WTC11 (cell line): ENCODE measurements at regions not wholly inside any gene's neighbourhood (a gene's known extent, or its start where the extent isn't known, plus 50 kb on each side); places are given as distances from the start of the nearest gene placed in this dataset.

Experiments
- ATAC-seq: fragments of 200-7000 bp; cut with Tn5 transposase; 2 replicates; pipeline ENCODE4 v1.10.0; 2021; ENCODE audit warnings: mild to moderate bottlenecking, moderate library complexity
- CTCF ChIA-PET: fragments of 300-600 bp; sonication (Branson Sonifier 250); formaldehyde crosslinking; loops from one replicate; lab custom pipeline; 2021; ENCODE audit warnings: antibody characterized with exemption; lab: Charles Lee
- POLR2A ChIA-PET: fragments of 350-600 bp; sonication (Branson Sonifier 250); formaldehyde crosslinking; loops from one replicate; lab custom pipeline; 2021; ENCODE audit warnings: antibody characterized with exemption; lab: Charles Lee
- DNase-seq: peaks from one replicate; pipeline ENCODE4 v3.0.0; 2021; ENCODE audit warnings: low spot score
- H3K27ac Mint-ChIP-seq: 2 replicates; pipeline ENCODE4 v1.8.0; 2021; ENCODE audit warnings: mixed read lengths
- H3K27me3 Mint-ChIP-seq: 2 replicates; pipeline ENCODE4 v1.8.0; 2021; ENCODE audit warnings: low read depth, mild to moderate bottlenecking, moderate library complexity, mixed read lengths
- H3K36me3 Mint-ChIP-seq: 2 replicates; pipeline ENCODE4 v1.8.0; 2021; ENCODE audit warnings: mixed read lengths
- H3K4me1 Mint-ChIP-seq: 2 replicates; pipeline ENCODE4 v1.8.0; 2022; ENCODE audit warnings: mixed read lengths
- H3K4me3 Mint-ChIP-seq: 2 replicates; pipeline ENCODE4 v1.8.0; 2021; ENCODE audit warnings: mild to moderate bottlenecking, moderate library complexity, mixed read lengths
- H3K9me3 Mint-ChIP-seq: 2 replicates; pipeline ENCODE4 v1.8.0; 2021; ENCODE audit warnings: mixed read lengths
- AFF4 ChIP-seq: sonication (generic); formaldehyde crosslinking; IDR thresholded peaks from 2 replicates; pipeline ENCODE4 v1.8.1; 2023; ENCODE audit warnings: mild to moderate bottlenecking, missing genetic modification reagents, borderline replicate concordance
- ARID4B ChIP-seq: sonication (generic); formaldehyde crosslinking; IDR thresholded peaks from 2 replicates; pipeline ENCODE4 v1.8.0; 2023; ENCODE audit warnings: missing genetic modification reagents, mild to moderate bottlenecking, borderline replicate concordance
- ATF1 ChIP-seq: sonication (generic); formaldehyde crosslinking; IDR thresholded peaks from 2 replicates; pipeline ENCODE4 v1.8.1; 2023; ENCODE audit warnings: mild to moderate bottlenecking, moderate library complexity, missing genetic modification reagents
- E2F1 ChIP-seq: sonication (generic); formaldehyde crosslinking; IDR thresholded peaks from 2 replicates; pipeline ENCODE4 v1.8.0; 2022; ENCODE audit warnings: mild to moderate bottlenecking, missing genetic modification reagents
- E2F5 ChIP-seq: sonication (generic); formaldehyde crosslinking; IDR thresholded peaks from 2 replicates; pipeline ENCODE4 v1.8.1; 2022; ENCODE audit warnings: mild to moderate bottlenecking, moderate library complexity, missing genetic modification reagents
- FOXP1 ChIP-seq: sonication (generic); formaldehyde crosslinking; IDR thresholded peaks from 2 replicates; pipeline ENCODE4 v1.8.0; 2022; ENCODE audit warnings: missing genetic modification reagents, mild to moderate bottlenecking, moderate library complexity, borderline replicate concordance
- MYBL2 ChIP-seq: sonication (generic); formaldehyde crosslinking; IDR thresholded peaks from 2 replicates; pipeline ENCODE4 v1.8.1; 2023; ENCODE audit warnings: mild to moderate bottlenecking, moderate library complexity, missing genetic modification reagents
- OVOL2 ChIP-seq: fragments of 250-450 bp; sonication (Bioruptor Pico); IDR thresholded peaks from 2 replicates; pipeline ENCODE4 v1.9.0; 2021; ENCODE audit warnings: mild to moderate bottlenecking, borderline replicate concordance
- PRRX2 ChIP-seq: fragments of 250-450 bp; sonication (Bioruptor Pico); IDR thresholded peaks from 2 replicates; pipeline ENCODE4 v1.8.0; 2021; ENCODE audit warnings: mild to moderate bottlenecking
- RELA ChIP-seq: sonication (generic); formaldehyde crosslinking; IDR thresholded peaks from 2 replicates; pipeline ENCODE4 v1.8.1; 2022; ENCODE audit warnings: missing genetic modification reagents, mild to moderate bottlenecking, borderline replicate concordance
- TCF7 ChIP-seq: sonication (generic); formaldehyde crosslinking; IDR thresholded peaks from 2 replicates; pipeline ENCODE4 v1.8.0; 2022; ENCODE audit warnings: mild to moderate bottlenecking, low read depth, missing genetic modification reagents, moderate library complexity
- ZNF138 ChIP-seq: sonication (generic); formaldehyde crosslinking; conservative IDR thresholded peaks from 2 replicates; pipeline ENCODE4 v1.8.1; 2022; ENCODE audit warnings: mild to moderate bottlenecking, moderate library complexity, missing genetic modification reagents
- ZNF317 ChIP-seq: sonication (generic); formaldehyde crosslinking; IDR thresholded peaks from 2 replicates; pipeline ENCODE4 v1.8.1; 2023; ENCODE audit warnings: low read depth, mild to moderate bottlenecking, moderate library complexity, missing genetic modification reagents, borderline replicate concordance
- ZNF423 ChIP-seq: fragments of 250-450 bp; sonication (Bioruptor Pico); IDR thresholded peaks from 2 replicates; pipeline ENCODE4 v2.1.2; 2022; ENCODE audit warnings: mild to moderate bottlenecking, moderate library complexity
- ZNF671 ChIP-seq: fragments of 250-450 bp; sonication (Bioruptor Pico); IDR thresholded peaks from 2 replicates; pipeline ENCODE4 v1.8.0; 2021; ENCODE audit warnings: mild to moderate bottlenecking
- TF ChIP-seq, protein P1 (sequence below): sonication (generic); formaldehyde crosslinking; IDR thresholded peaks from 2 replicates; pipeline ENCODE4 v1.8.1; 2022; ENCODE audit warnings: low read depth, mild to moderate bottlenecking, moderate library complexity, missing genetic modification reagents, borderline replicate concordance
- TF ChIP-seq, protein P2 (sequence below): sonication (generic); formaldehyde crosslinking; IDR thresholded peaks from 2 replicates; pipeline ENCODE4 v1.8.1; 2023; ENCODE audit warnings: mild to moderate bottlenecking, missing genetic modification reagents
- TF ChIP-seq, protein P3 (sequence below): fragments of 250-450 bp; sonication (Bioruptor Pico); IDR thresholded peaks from 2 replicates; pipeline ENCODE4 v1.9.0; 2021; ENCODE audit warnings: mild to moderate bottlenecking, borderline replicate concordance

DNA sequence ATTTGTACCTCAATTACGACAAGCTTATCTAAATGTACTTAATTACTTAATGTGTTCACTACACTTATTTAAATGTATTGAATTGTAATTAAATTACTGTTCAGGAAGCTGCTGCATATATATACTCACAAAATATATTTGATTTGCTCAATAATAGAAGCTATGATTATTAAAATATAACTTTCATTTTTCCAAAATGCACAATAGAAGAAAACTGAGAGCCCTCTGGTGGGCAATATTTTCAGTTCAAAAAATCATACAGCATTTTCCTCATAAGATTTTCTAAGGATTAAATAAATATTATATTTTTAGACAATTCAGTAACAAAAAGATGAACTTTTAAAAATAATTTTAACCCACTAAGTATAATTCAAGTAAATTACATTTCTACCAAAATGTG lies 217.3 kb downstream of the DKK2 start (continued):
- TF ChIP-seq ZNF138 (CRISPR knock-in tag) (no peak), E2F5 (CRISPR knock-in tag) (no peak), E2F1 (CRISPR knock-in tag) (no peak), MYBL2 (no peak)

- H3K4me3 Mint-ChIP-seq = no peak overlapping the region
- peaks cover 9% of the 10 kb centered on the region for H3K9me3 Mint-ChIP-seq
- DNase-seq (no peak), ATAC-seq (peak; percentile 30; the same call in 1 of the 2 replicates)
- ChIA-PET POLR2A (interaction anchor here (0.5 kb wide), 1 partner anchor 579 kb away, joined by 3 read pairs; no protein-coding TSS in a partner anchor), CTCF (interaction anchor here (0.7 kb wide), 1 partner anchor 82 kb away, joined by 3 read pairs; no protein-coding TSS in a partner anchor)
- no peaks in the 10 kb centered on the region for H3K27me3 Mint-ChIP-seq
- no peaks in the 10 kb centered on the region for H3K36me3 Mint-ChIP-seq
- no peaks in the 10 kb centered on the region for H3K4me1 Mint-ChIP-seq
- H3K27ac Mint-ChIP-seq = no peak overlapping the region
- TF ChIP-seq AFF4 (CRISPR knock-in tag) (no peak), TCF7 (CRISPR knock-in tag) (no peak), ZNF423 (CRISPR knock-in tag) (no peak), RELA (CRISPR knock-in tag) (no peak), FOXP1 (CRISPR knock-in tag) (no peak), ZNF317 (CRISPR knock-in tag) (no peak), ARID4B (CRISPR knock-in tag) (no peak), ZNF671 (CRISPR knock-in tag) (no peak), OVOL2 (CRISPR knock-in tag) (no peak), PRRX2 (no peak), ATF1 (no peak)
- TF ChIP-seq, protein P1, sequence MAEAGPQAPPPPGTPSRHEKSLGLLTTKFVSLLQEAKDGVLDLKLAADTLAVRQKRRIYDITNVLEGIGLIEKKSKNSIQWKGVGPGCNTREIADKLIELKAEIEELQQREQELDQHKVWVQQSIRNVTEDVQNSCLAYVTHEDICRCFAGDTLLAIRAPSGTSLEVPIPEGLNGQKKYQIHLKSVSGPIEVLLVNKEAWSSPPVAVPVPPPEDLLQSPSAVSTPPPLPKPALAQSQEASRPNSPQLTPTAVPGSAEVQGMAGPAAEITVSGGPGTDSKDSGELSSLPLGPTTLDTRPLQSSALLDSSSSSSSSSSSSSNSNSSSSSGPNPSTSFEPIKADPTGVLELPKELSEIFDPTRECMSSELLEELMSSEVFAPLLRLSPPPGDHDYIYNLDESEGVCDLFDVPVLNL = no peak
- TF ChIP-seq, protein P2, sequence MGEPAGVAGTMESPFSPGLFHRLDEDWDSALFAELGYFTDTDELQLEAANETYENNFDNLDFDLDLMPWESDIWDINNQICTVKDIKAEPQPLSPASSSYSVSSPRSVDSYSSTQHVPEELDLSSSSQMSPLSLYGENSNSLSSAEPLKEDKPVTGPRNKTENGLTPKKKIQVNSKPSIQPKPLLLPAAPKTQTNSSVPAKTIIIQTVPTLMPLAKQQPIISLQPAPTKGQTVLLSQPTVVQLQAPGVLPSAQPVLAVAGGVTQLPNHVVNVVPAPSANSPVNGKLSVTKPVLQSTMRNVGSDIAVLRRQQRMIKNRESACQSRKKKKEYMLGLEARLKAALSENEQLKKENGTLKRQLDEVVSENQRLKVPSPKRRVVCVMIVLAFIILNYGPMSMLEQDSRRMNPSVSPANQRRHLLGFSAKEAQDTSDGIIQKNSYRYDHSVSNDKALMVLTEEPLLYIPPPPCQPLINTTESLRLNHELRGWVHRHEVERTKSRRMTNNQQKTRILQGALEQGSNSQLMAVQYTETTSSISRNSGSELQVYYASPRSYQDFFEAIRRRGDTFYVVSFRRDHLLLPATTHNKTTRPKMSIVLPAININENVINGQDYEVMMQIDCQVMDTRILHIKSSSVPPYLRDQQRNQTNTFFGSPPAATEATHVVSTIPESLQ (CRISPR knock-in tag) = no peak
- TF ChIP-seq, protein P3, sequence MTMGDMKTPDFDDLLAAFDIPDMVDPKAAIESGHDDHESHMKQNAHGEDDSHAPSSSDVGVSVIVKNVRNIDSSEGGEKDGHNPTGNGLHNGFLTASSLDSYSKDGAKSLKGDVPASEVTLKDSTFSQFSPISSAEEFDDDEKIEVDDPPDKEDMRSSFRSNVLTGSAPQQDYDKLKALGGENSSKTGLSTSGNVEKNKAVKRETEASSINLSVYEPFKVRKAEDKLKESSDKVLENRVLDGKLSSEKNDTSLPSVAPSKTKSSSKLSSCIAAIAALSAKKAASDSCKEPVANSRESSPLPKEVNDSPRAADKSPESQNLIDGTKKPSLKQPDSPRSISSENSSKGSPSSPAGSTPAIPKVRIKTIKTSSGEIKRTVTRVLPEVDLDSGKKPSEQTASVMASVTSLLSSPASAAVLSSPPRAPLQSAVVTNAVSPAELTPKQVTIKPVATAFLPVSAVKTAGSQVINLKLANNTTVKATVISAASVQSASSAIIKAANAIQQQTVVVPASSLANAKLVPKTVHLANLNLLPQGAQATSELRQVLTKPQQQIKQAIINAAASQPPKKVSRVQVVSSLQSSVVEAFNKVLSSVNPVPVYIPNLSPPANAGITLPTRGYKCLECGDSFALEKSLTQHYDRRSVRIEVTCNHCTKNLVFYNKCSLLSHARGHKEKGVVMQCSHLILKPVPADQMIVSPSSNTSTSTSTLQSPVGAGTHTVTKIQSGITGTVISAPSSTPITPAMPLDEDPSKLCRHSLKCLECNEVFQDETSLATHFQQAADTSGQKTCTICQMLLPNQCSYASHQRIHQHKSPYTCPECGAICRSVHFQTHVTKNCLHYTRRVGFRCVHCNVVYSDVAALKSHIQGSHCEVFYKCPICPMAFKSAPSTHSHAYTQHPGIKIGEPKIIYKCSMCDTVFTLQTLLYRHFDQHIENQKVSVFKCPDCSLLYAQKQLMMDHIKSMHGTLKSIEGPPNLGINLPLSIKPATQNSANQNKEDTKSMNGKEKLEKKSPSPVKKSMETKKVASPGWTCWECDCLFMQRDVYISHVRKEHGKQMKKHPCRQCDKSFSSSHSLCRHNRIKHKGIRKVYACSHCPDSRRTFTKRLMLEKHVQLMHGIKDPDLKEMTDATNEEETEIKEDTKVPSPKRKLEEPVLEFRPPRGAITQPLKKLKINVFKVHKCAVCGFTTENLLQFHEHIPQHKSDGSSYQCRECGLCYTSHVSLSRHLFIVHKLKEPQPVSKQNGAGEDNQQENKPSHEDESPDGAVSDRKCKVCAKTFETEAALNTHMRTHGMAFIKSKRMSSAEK (CRISPR knock-in tag) = no peak
These were observed 219.6 kb downstream of the DKK2 start for GRCh38 chr4:106816496-106816895.
